IMR-90 (cell line): ENCODE measurements at regions not wholly inside any gene's neighbourhood (a gene's known extent, or its start where the extent isn't known, plus 50 kb on each side); places are given as distances from the start of the nearest gene placed in this dataset.

ENCODE experiments used
- ATAC-seq: fragments of 200-7000 bp; cut with Tn5 transposase; 2 replicates; pipeline ENCODE4 v1.9.1; 2020; ENCODE audit warnings: low read depth, mild to moderate bottlenecking, moderate library complexity
- BruUV-seq: library from RNA; stranded (reverse); fragments of 400-500 nt; replicated peaks from 2 replicates; lab custom pipeline; 2021; lab: Mats Ljungman, UMichigan
- CTCF ChIA-PET: fragments of 300-600 bp; formaldehyde crosslinking; extraction: SDS; loops from one replicate; lab custom pipeline; 2021; ENCODE audit warnings: antibody characterized with exemption; lab: Yijun Ruan, JAX
- POLR2A ChIA-PET: fragments of 300-600 bp; sonication (Branson Sonifier 250); formaldehyde crosslinking; loops from one replicate; lab custom pipeline; 2022; ENCODE audit warnings: antibody characterized with exemption; ENCODE audit not compliant: unreplicated experiment; lab: Charles Lee
- DNase-seq: peaks from one replicate; pipeline ENCODE4 v3.0.0; 2013
- H2AFZ ChIP-seq: replicated peaks from 2 replicates; pipeline ENCODE3; 2013; ENCODE audit warnings: low read length, mild to moderate bottlenecking; ENCODE audit not compliant: poor library complexity
- H2AK5ac ChIP-seq: 2 replicates; pipeline ENCODE4 v1.6.1; 2013; ENCODE audit warnings: low read depth, low read length, inconsistent platforms
- H2AK9ac ChIP-seq: replicated peaks from 2 replicates; pipeline ENCODE3; 2013; ENCODE audit warnings: mild to moderate bottlenecking, low read depth, low read length, moderate library complexity; ENCODE audit not compliant: poor library complexity
- H2BK120ac ChIP-seq: 2 replicates; pipeline ENCODE4 v1.6.1; 2013; ENCODE audit warnings: low read depth, low read length, inconsistent platforms
- H2BK15ac ChIP-seq: 3 replicates; pipeline ENCODE4 v1.6.1; 2013; ENCODE audit warnings: low read depth, low read length, inconsistent platforms
- H2BK20ac ChIP-seq: 2 replicates; pipeline ENCODE4 v1.6.1; 2013; ENCODE audit warnings: low read depth, mild to moderate bottlenecking, inconsistent platforms, low read length, moderate library complexity
- H2BK5ac ChIP-seq: 2 replicates; pipeline ENCODE4 v1.6.1; 2013; ENCODE audit warnings: mild to moderate bottlenecking, low read depth, low read length, inconsistent platforms; ENCODE audit not compliant: poor library complexity, severe bottlenecking
- H3K14ac ChIP-seq: replicated peaks from 2 replicates; pipeline ENCODE4 v1.6.1; 2013; ENCODE audit warnings: low read depth, low read length, inconsistent platforms
- H3K18ac ChIP-seq: 2 replicates; pipeline ENCODE4 v1.6.1; 2013; ENCODE audit warnings: low read depth, low read length, control low read depth
- H3K23ac ChIP-seq: 2 replicates; pipeline ENCODE4 v1.6.1; 2013; ENCODE audit warnings: low read depth, low read length, inconsistent platforms
- H3K27ac ChIP-seq: 2 replicates; pipeline ENCODE4 v1.5.1; 2013; ENCODE audit warnings: mild to moderate bottlenecking, control low read depth, low read length; ENCODE audit not compliant: insufficient read depth
- H3K27me3 ChIP-seq: 2 replicates; pipeline ENCODE4 v1.6.1; 2013; ENCODE audit warnings: low read length; ENCODE audit not compliant: control insufficient read depth, insufficient read depth
- H3K36me3 ChIP-seq: 2 replicates; pipeline ENCODE4 v1.6.1; 2013; ENCODE audit warnings: low read length, mixed read lengths; ENCODE audit not compliant: control insufficient read depth, insufficient read depth
- H3K4ac ChIP-seq: 2 replicates; pipeline ENCODE4 v1.6.1; 2013; ENCODE audit warnings: low read depth, low read length, inconsistent platforms
- H3K4me1 ChIP-seq: 2 replicates; pipeline ENCODE4 v1.6.1; 2013; ENCODE audit warnings: low read length, mixed read lengths; ENCODE audit not compliant: control insufficient read depth, insufficient read depth
- H3K4me2 ChIP-seq: 2 replicates; pipeline ENCODE4 v1.6.1; 2013; ENCODE audit warnings: low read depth, mild to moderate bottlenecking, control low read depth, low read length, moderate library complexity
- H3K4me3 ChIP-seq: 2 replicates; pipeline ENCODE4 v1.5.1; 2013; ENCODE audit warnings: low read depth, mild to moderate bottlenecking, control low read depth, low read length, moderate library complexity; ENCODE audit not compliant: insufficient read depth
- H3K56ac ChIP-seq: 2 replicates; pipeline ENCODE4 v1.6.1; 2013; ENCODE audit warnings: low read length, inconsistent platforms; ENCODE audit not compliant: insufficient read depth; ENCODE audit errors: extremely low read depth
- H3K79me1 ChIP-seq, 2 experiments: 2 replicates each; pipeline ENCODE4 v1.6.1; 2013; ENCODE audit warnings: low read length in 2 of 2, inconsistent platforms in 1 of 2, low read depth in 1 of 2
- H3K9ac ChIP-seq: 2 replicates; pipeline ENCODE4 v1.6.1; 2013; ENCODE audit warnings: low read depth, low read length, control low read depth
- H3K9me1 ChIP-seq: 2 replicates; pipeline ENCODE4 v1.6.1; 2013; ENCODE audit warnings: low read length, inconsistent platforms; ENCODE audit not compliant: insufficient read depth
- H3K9me3 ChIP-seq: 2 replicates; pipeline ENCODE4 v1.6.1; 2013; ENCODE audit warnings: low read length; ENCODE audit not compliant: control insufficient read depth, insufficient read depth
- H4K20me1 ChIP-seq: 2 replicates; pipeline ENCODE4 v1.6.1; 2013; ENCODE audit warnings: low read length, inconsistent platforms; ENCODE audit not compliant: insufficient read depth
- H4K5ac ChIP-seq: 2 replicates; pipeline ENCODE4 v1.6.1; 2013; ENCODE audit warnings: mild to moderate bottlenecking, low read depth, low read length, control low read depth
- H4K8ac ChIP-seq, 2 experiments: 2 replicates each; pipeline ENCODE4 v1.6.1; 2013; ENCODE audit warnings: low read depth in 2 of 2, low read length in 2 of 2, control low read depth in 1 of 2, inconsistent platforms in 1 of 2
- H4K91ac ChIP-seq: 2 replicates; pipeline ENCODE4 v1.6.1; 2013; ENCODE audit warnings: low read depth, low read length, inconsistent platforms; ENCODE audit not compliant: insufficient read depth
- RFX5 ChIP-seq: IDR thresholded peaks from 2 replicates; pipeline ENCODE4 v1.8.0; 2012; ENCODE audit warnings: low read depth, mild to moderate bottlenecking, low read length, moderate library complexity
- WGBS, 2 experiments: methylation state at CpG; one replicate each; pipeline versions ENCODE4 v1.1.5 to v1.1.7; 2013; ENCODE audit warnings: missing lambda C conversion rate in 2 of 2; ENCODE audit not compliant: insufficient read length in 1 of 2; ENCODE audit errors: extremely low coverage in 2 of 2; 5-methylcytosine and 5-hydroxymethylcytosine counted together
- dilution Hi-C: fragments of 300-500 bp; cut with HindIII; formaldehyde crosslinking; loops from one replicate; pipeline ENCODE4 v1.14.3; 2018; ENCODE audit warnings: low sequenced_read_pairs; ENCODE audit not compliant: unreplicated experiment
- in situ Hi-C: fragments of 300-500 bp; cut with MboI; formaldehyde crosslinking; loops from 3 replicates; pipeline ENCODE4 v1.14.3; 2019; ENCODE audit warnings: low sequenced_read_pairs, inconsistent platforms, mixed read lengths
- intact Hi-C: fragments of 100-400 bp; cut with micrococcal nuclease; formaldehyde crosslinking; loops from 2 replicates; pipeline ENCODE4 v1.10.0; 2022
- TF ChIP-seq, protein P1 (sequence below): conservative IDR thresholded peaks from 2 replicates; pipeline ENCODE4 v1.5.1; 2012; ENCODE audit warnings: mild to moderate bottlenecking, low read depth, low read length, improper control_type of control experiment

DNA sequence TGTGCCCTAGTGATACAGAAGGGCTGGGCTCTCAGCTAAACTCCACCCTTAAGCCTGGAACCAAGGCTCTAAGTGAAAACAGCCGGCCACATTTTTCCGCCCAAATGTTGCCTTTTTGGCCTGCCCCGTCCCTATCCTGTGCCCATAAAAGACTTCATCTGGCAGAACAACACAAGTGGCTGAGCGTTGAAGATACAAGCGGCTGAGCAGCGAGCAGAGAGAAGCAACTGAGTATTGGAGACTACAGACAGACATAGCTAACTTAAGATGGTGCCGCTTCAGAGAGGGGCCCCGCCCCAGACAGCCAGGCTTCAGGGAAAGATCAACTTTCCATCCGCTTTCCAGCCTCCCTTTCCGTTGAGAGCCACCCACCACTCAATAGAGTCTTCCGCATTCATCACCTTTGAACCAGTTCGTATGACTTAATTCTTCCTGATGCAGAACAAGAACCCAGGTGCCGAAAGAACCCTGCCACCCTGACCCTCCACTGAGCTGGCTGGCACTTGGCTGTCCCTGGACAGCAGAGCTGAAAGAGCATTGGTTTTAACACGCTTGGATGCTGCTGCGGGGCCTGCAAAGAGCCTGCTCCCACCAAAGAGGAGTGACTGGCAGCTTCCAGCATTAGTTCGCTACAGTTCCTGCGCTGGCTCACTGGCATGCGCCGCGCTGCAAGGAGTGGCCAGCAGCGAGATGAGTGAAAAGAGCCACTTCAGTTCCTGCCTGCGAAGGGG is 853.2 kb upstream of the INTU start:
- peak overlapping the region; percentile 3; the same call in 1 of the 2 replicates for H3K56ac ChIP-seq
- H4K20me1 ChIP-seq = no peaks in the 10 kb centered on the region
- H4K8ac ChIP-seq = peak overlapping the region; percentile 13 to 70; a peak in 3 of 4 replicates
- dilution Hi-C loops = no loop called here
- no peak overlapping the region for H3K9ac ChIP-seq
- H2BK20ac ChIP-seq = peak overlapping the region; percentile 80
- H3K4me3 ChIP-seq = no peak overlapping the region
- ATAC-seq (no peak), DNase-seq (no peak)
- no peaks in the 10 kb centered on the region for H3K27me3 ChIP-seq
- peak overlapping the region; percentile 87 for H2BK120ac ChIP-seq
- TF ChIP-seq, protein P1, sequence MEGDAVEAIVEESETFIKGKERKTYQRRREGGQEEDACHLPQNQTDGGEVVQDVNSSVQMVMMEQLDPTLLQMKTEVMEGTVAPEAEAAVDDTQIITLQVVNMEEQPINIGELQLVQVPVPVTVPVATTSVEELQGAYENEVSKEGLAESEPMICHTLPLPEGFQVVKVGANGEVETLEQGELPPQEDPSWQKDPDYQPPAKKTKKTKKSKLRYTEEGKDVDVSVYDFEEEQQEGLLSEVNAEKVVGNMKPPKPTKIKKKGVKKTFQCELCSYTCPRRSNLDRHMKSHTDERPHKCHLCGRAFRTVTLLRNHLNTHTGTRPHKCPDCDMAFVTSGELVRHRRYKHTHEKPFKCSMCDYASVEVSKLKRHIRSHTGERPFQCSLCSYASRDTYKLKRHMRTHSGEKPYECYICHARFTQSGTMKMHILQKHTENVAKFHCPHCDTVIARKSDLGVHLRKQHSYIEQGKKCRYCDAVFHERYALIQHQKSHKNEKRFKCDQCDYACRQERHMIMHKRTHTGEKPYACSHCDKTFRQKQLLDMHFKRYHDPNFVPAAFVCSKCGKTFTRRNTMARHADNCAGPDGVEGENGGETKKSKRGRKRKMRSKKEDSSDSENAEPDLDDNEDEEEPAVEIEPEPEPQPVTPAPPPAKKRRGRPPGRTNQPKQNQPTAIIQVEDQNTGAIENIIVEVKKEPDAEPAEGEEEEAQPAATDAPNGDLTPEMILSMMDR = no peak
- no peak for TF ChIP-seq RFX5
- no peaks in the 10 kb centered on the region for H3K9me1 ChIP-seq
- no peak overlapping the region for H3K4me2 ChIP-seq
- BruUV-seq = no TSS peak
- H4K91ac ChIP-seq = peak overlapping the region; percentile 66
- WGBS, 2 experiments = 97% methylated on average over 7 of the region's 22 CpGs; no CpG with 5 or more reads in 1 of the 2 experiments
- peaks cover 8% of the 10 kb centered on the region; the same call in 1 of the 2 replicates for H3K4me1 ChIP-seq
- H2AFZ ChIP-seq = peak overlapping the region; percentile 53
- H3K14ac ChIP-seq = peak overlapping the region; percentile 27; the same call in 1 of the 2 replicates
- 0 out of 2 replicates have a peak overlapping the region, but pooled peaks have one; percentile 5 for H3K27ac ChIP-seq
- H3K9me3 ChIP-seq = no peaks in the 10 kb centered on the region
- intact Hi-C loops = no loop called here
- peak overlapping the region; percentile 54; the same call in 1 of the 2 replicates for H3K18ac ChIP-seq
- in situ Hi-C loops = no loop called here
- no peaks in the 10 kb centered on the region for H3K79me1 ChIP-seq
- H3K23ac ChIP-seq = no peak overlapping the region
- H2AK5ac ChIP-seq = peak overlapping the region; percentile 81; the same call in 1 of the 2 replicates
- H3K4ac ChIP-seq = peak overlapping the region; percentile 69
- no peaks in the 10 kb centered on the region for H3K36me3 ChIP-seq
- H4K5ac ChIP-seq = no peak overlapping the region; the same call in 1 of the 2 replicates
- H2BK15ac ChIP-seq = peak overlapping the region; percentile 91; the same call in 2 of the 3 replicates
- H2BK5ac ChIP-seq = peak overlapping the region; percentile 36
- ChIA-PET POLR2A (no interaction called here), CTCF (interaction anchor here (1.1 kb wide), 1 partner anchor 20 kb away, joined by 4 read pairs; no protein-coding TSS in a partner anchor)
- H2AK9ac ChIP-seq = peak overlapping the region; percentile 46
